Urinary bladder (tissue), 3 donors: ENCODE measurements at regions not wholly inside any gene's neighbourhood (a gene's known extent, or its start where the extent isn't known, plus 50 kb on each side); places are given as distances from the start of the nearest gene placed in this dataset.
"Not testable (repeated sequence)": the region's sequence is repeated elsewhere in the genome, so short reads cannot be mapped to it uniquely, and the experiment has no call there.

ENCODE experiments used
- DNase-seq: peaks from one replicate; pipeline ENCODE4 v3.0.0-alpha.2; 2015; ENCODE audit errors: extremely low spot score
- H3K27ac ChIP-seq: one replicate; pipeline ENCODE4 v1.5.1; 2013; ENCODE audit warnings: low read depth, mild to moderate bottlenecking, moderate library complexity
- H3K36me3 ChIP-seq: one replicate; pipeline ENCODE4 v1.6.1; 2013; ENCODE audit warnings: mild to moderate bottlenecking, moderate library complexity; ENCODE audit not compliant: insufficient read depth
- H3K4me1 ChIP-seq: one replicate; pipeline ENCODE4 v1.6.1; 2013; ENCODE audit warnings: mild to moderate bottlenecking, moderate library complexity; ENCODE audit not compliant: insufficient read depth
- H3K4me3 ChIP-seq: one replicate; pipeline ENCODE4 v1.5.1; 2013; ENCODE audit warnings: low read depth, low read length
- WGBS: extraction: QIAGEN DNeasy Blood & Tissue Kit; methylation state at CpG from one replicate; pipeline ENCODE4 v1.1.7; 2013; 5-methylcytosine and 5-hydroxymethylcytosine counted together
- donor health status: healthy with polysubstance abuse.
- donor health status: healthy.

- Histone ChIP-seq H3K4me1 (no peaks in the 10 kb centered on the region), H3K36me3 (no peaks in the 10 kb centered on the region), H3K4me3 (no peak overlapping the region), H3K27ac (no peak overlapping the region)
- DNase-seq: no peak
- WGBS: 85% methylated on average over 2 of the region's 2 CpGs
Measured at GRCh38 chr5:108696951-108697715, 50.6 kb upstream of the FER start.

GRCh38 chr5:108696407-108696806 is 51.3 kb upstream of the FER start:
- no peaks in the 10 kb centered on the region for H3K4me1 ChIP-seq
- H3K36me3 ChIP-seq: no peaks in the 10 kb centered on the region
- no peak overlapping the region for H3K27ac ChIP-seq
- DNase-seq: no peak
- 58% methylated on average over 5 of the region's 5 CpGs for WGBS
- no peak overlapping the region for H3K4me3 ChIP-seq

GRCh38 chr5:108688485-108688884 is 59.2 kb upstream of the FER start:
- Histone ChIP-seq H3K27ac (no peak overlapping the region), H3K4me3 (no peak overlapping the region), H3K4me1 (no peaks in the 10 kb centered on the region), H3K36me3 (no peaks in the 10 kb centered on the region)
- DNase-seq: no peak

GRCh38 chr5:108687595-108688200 is 60.0 kb upstream of the FER start:
- Histone ChIP-seq H3K4me1 (no peaks in the 10 kb centered on the region), H3K36me3 (no peaks in the 10 kb centered on the region), H3K27ac (no peak overlapping the region), H3K4me3 (no peak overlapping the region)
- no peak for DNase-seq
- WGBS: 47% methylated on average over 2 of the region's 2 CpGs

GRCh38 chr5:108686676-108687075 is 61.0 kb upstream of the FER start:
- H3K27ac ChIP-seq: no peak overlapping the region
- WGBS: 51% methylated on average over 1 of the region's 1 CpG
- no peaks in the 10 kb centered on the region for H3K4me1 ChIP-seq

GRCh38 chr5:108685448-108686216 is 62.1 kb upstream of the FER start:
- not testable (repeated sequence) for H3K36me3 ChIP-seq, DNase-seq, H3K4me3 ChIP-seq, H3K27ac ChIP-seq, H3K4me1 ChIP-seq
- WGBS: 62% methylated on average over 19 of the region's 19 CpGs

More at GRCh38 chr5:108686676-108687075, 61.0 kb upstream of the FER start:
- Histone ChIP-seq H3K4me3 (no peak overlapping the region), H3K36me3 (no peaks in the 10 kb centered on the region)
- DNase-seq: no peak

- Histone ChIP-seq H3K4me1 (no peaks in the 10 kb centered on the region), H3K36me3 (no peaks in the 10 kb centered on the region), H3K27ac (no peak overlapping the region), H3K4me3 (no peak overlapping the region)
- DNase-seq: peak; percentile 36
- 20% methylated on average over 5 of the region's 5 CpGs for WGBS
Measured at GRCh38 chr5:108681079-108681921, 66.4 kb upstream of the FER start.

GRCh38 chr5:108678091-108678490 is 69.6 kb upstream of the FER start:
- 87% methylated on average over 4 of the region's 4 CpGs for WGBS
- Histone ChIP-seq H3K27ac (no peak overlapping the region), H3K4me3 (no peak overlapping the region), H3K4me1 (no peaks in the 10 kb centered on the region), H3K36me3 (no peaks in the 10 kb centered on the region)
- no peak for DNase-seq

- Histone ChIP-seq H3K36me3 (no peaks in the 10 kb centered on the region), H3K4me1 (no peaks in the 10 kb centered on the region), H3K4me3 (no peak overlapping the region), H3K27ac (no peak overlapping the region)
- DNase-seq: no peak
- 99% methylated on average over 5 of the region's 5 CpGs for WGBS
Measured at GRCh38 chr5:108675736-108676135, 72.0 kb upstream of the FER start.

GRCh38 chr5:108672639-108673038 is 75.1 kb upstream of the FER start:
- DNase-seq: no peak
- Histone ChIP-seq H3K4me1 (no peaks in the 10 kb centered on the region), H3K4me3 (no peak overlapping the region), H3K27ac (no peak overlapping the region), H3K36me3 (no peaks in the 10 kb centered on the region)
- WGBS: 58% methylated on average over 2 of the region's 2 CpGs

- WGBS: 75% methylated on average over 7 of the region's 7 CpGs
- Histone ChIP-seq H3K4me3 (no peak overlapping the region), H3K36me3 (no peaks in the 10 kb centered on the region), H3K27ac (no peak overlapping the region), H3K4me1 (no peaks in the 10 kb centered on the region)
- DNase-seq: no peak
Measured at GRCh38 chr5:108670591-108671289, 77.0 kb upstream of the FER start.

GRCh38 chr5:108669462-108669861 is 78.2 kb upstream of the FER start:
- Histone ChIP-seq H3K36me3 (no peaks in the 10 kb centered on the region), H3K4me1 (no peaks in the 10 kb centered on the region), H3K4me3 (no peak overlapping the region), H3K27ac (no peak overlapping the region)
- WGBS: 69% methylated on average over 1 of the region's 1 CpG
- DNase-seq: no peak
